NB4 (cell line): ENCODE measurements at regions not wholly inside any gene's neighbourhood (a gene's known extent, or its start where the extent isn't known, plus 50 kb on each side); places are given as distances from the start of the nearest gene placed in this dataset.

Experiments used
- CTCF ChIP-seq: IDR thresholded peaks from one replicate; pipeline ENCODE4 v1.5.1; 2012; ENCODE audit warnings: low read depth, low read length
- MAX ChIP-seq: IDR thresholded peaks from 2 replicates; pipeline ENCODE4 v1.6.1; 2011; ENCODE audit warnings: low read depth, low read length
- MYC ChIP-seq: IDR thresholded peaks from 2 replicates; pipeline ENCODE4 v1.6.1; 2011; ENCODE audit warnings: low read depth, low read length
- POLR2A ChIP-seq: IDR thresholded peaks from 2 replicates; pipeline ENCODE4 v1.6.1; 2011; ENCODE audit warnings: mild to moderate bottlenecking; ENCODE audit not compliant: insufficient read length; ENCODE audit errors: extremely low read depth

GRCh38 chrX:113391875-113392274, 551.2 kb upstream of the AMOT start:
- TF ChIP-seq CTCF (no peak), MYC (no peak), POLR2A (no peak), MAX (no peak)
